HG02571 (cell line): ENCODE measurements at regions not wholly inside any gene's neighbourhood (a gene's known extent, or its start where the extent isn't known, plus 50 kb on each side); places are given as distances from the start of the nearest gene placed in this dataset.

Experiments used
- ATAC-seq: cut with Tn5 transposase; IDR thresholded peaks from one replicate; pipeline ENCODE4 v1.9.1; 2021; ENCODE audit warnings: mild to moderate bottlenecking, moderate library complexity; ENCODE audit not compliant: unreplicated experiment

GRCh38 chr4:166335256-166335938, 462.4 kb downstream of the TLL1 start:
- no peak for ATAC-seq

DNA sequence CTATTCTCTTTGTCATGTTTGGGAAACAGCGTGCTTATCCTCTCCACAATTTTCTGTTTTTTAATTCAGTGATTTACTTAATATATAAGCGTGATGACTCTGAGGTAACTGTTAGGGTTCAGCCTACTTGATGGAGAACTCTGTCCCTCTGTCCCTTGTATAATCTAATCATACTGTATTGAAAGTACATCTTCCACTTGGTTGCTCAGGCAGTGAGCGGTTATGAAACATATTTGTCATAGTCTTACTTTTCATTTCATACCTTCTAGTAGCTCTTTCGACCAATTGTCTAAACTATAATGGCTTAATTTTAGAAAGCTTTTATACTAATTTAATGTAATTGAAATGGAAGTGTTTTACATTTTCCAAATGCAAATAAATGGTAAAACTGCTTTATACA, 469.0 kb downstream of the TLL1 start:
- no peak for ATAC-seq

DNA sequence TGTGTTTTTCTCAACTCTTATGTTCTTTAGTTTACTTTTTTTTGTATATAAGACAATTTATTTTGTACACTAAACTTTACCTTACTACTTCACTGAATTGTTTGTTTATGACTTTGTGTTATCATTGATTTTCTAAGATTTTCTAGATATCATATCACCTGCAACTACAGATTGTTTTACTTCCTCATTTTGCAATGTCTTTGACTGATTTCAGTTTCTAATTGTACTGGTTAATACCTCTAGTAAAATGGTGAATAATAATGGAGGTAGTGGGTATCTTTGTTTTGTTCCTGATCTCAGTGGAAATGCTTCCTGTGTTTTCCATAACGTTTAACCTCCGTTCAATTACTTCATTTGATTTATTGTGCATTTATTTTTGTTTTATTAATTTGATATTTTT, 490.2 kb downstream of the TLL1 start:
- no peak for ATAC-seq

DNA sequence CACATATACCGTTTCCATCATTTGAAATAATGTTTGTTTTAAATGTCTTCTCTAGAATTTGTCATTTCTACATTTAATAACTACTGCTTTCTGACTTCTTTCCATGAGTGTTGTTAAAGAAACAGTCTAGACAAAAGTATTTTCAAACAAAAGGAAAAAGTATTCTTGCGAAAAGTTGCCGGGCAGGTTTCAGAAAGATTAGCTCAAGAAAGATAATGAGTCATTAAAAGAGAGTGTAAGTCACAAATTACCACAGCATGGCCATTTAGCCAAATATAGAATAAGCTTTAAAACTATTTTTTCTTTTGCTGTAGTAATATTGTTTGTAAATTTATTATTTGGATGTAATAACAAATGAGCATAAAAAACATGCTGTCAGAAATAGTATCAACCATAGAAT, 493.0 kb downstream of the TLL1 start:
- no peak for ATAC-seq

- no peak for ATAC-seq
These were observed 504.5 kb downstream of the TLL1 start for GRCh38 chr4:166377578-166377977.

- ATAC-seq = no peak
These were observed 513.7 kb downstream of the TLL1 start for GRCh38 chr4:166386491-166387360.

DNA sequence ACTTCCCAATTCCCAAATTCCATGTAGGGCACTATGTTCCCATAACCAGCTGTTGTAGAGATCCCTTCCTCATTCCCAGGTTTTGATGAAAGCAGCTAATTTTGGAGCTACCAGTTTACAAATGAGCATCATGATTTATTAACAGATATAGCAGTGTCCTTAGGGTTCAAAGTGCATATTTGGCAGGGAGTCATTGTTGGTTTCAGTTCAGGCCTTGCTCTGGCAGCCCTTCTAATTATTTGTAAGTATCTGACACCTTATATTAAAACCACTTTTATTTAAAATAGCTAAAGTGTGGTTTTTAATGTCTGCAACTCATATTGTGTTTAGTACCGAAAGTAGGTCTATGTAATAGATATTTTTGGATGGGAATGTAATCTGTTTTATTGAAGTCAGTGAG, 518.5 kb downstream of the TLL1 start:
- ATAC-seq = no peak

DNA sequence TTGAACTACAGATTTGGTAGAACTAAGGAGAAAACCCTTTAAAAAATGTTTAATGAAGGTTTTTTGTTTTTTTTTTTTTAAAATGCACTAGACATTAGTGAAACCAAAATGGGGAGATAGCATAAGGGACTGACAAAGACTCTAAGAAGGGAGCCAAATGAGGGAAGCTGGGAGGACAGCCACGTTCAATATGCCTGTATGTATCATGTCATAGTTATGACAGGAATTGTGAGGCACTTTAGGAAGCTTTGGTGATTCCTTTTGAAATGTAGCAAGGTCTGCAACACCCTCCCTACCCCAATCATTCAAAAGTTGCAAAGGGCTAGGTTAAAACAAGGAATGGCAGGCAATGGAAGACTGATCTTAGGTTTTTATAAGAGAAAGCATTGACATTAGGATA, 526.0 kb downstream of the TLL1 start:
- ATAC-seq = no peak

DNA sequence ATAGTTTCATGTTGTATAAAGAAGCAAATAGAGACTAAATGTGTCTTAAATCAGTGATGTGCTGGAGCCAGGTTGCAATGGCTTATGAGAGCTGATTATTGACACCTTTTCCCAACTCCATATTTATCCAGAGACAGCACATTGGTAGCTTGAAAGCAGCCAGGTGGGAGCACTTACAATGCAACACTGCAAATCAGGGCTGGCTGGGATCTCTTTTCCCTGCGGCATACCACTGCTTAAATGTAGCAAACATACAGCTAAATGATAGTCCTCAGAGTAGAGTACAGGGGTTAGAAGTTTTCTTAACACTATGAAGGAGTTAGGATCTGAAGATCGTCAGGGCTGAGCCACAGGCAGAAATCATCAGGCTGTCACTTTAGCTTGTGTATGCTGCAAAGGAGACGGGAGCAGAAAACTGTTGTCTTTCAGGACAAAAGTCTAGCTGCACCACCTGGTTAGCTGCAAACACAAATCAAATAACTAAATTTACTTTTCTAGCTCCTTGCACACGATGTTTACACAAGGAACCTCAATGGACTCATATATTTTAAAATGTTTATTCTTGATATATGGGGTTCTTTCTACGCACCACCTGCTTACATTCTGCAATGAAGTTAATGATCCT, 527.3 kb downstream of the TLL1 start:
- ATAC-seq = no peak

DNA sequence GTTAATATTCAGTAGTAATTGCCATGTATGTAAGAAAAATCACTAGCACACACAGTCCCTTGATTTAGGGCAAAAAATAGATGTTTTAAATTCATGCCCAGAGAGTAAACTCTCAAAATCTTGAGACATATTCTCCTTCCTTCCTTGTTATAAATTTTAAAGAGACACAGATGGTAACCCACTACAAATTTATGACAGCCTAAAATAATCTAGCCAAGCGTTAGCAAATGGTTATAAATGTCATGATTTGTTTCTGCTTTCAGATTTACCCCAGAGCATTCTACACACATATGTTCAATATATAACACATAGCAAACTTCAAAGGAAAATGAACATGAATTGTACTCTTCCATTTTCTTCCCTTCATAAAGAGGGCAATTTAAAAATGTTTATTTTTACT, 540.3 kb downstream of the TLL1 start:
- no peak for ATAC-seq

DNA sequence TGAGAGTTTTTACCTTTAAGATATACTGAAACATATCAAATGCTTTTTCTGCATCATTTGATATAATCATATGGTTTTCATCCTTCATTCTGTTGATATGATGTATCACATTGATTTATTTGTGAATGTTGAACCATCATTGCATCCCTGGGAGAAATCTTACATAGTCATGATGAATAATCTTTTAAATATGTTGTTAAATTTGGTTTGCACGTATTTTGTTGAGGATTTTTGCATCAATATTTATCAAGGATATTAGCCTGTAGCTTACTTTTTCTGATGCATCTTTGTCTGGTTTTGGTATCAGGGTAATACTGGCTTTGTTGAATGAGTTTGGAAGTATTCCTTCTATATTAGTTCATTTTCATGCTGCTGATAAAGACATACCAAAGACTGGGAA, 541.4 kb downstream of the TLL1 start:
- no peak for ATAC-seq

DNA sequence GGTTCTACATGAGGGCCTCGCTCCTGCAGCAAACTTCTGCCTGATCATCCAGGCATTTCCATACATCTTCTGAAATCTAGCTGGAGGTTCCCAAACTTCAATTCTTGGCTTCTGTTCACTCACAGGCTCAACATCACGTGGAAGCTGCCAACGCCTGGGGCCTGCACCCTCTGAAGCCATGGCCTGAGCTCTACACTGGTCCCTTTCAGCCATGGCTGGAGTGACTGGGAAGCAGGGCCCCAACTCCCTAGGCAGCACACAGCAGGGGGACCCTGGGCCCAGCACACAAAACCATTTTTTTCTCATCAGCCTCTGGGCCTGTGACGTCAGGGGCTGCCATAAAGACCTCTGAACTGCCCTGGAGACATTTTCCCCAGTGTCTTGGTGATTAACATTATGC, 542.7 kb downstream of the TLL1 start:
- no peak for ATAC-seq

- no peak for ATAC-seq
These were observed 548.6 kb downstream of the TLL1 start for GRCh38 chr4:166421556-166422156.

GRCh38 chr4:166422475-166422874, 549.4 kb downstream of the TLL1 start:
- ATAC-seq = no peak

DNA sequence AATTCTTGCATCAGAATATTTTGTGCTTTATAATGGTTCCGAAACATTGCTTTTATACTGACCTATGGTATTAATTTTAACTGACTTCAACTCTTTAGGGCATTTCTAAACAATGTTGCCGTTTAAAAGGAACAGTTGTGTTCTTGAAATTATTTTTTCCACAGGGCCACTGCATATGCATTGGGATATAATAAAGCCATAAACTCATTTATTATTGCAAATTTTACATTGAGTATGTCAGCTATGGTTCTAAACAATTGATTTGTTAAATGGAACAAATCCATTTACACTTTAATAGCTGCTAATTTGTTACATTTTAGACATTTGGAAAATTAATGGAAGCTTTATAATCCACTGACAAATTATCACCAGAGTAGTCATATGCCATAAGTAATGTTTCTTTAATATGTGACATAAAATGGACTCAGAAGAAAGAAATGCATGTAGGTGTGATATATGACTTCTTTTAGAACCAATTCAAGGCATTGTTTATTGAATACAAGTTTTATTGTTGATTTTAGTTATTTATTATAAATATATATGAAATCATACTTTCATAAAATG, 553.3 kb downstream of the TLL1 start:
- no peak for ATAC-seq

DNA sequence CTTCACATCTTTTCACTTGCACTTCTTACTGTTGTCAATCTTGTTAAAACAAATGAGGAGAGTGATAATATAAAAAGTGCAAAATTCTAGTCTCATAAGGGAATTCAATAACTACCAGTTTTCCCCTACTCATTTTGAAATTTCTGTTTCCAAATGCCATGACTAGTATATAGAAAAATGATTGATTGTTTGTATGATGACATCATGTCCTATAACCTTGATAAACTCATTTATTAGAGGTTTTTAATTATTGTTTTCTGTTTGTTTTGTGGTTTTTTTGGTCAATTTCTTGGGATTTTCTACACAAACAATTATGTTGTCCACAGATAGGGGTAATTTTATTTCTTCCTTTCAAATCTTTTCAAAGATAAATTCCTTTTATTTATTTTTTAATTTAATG, 559.1 kb downstream of the TLL1 start:
- no peak for ATAC-seq

DNA sequence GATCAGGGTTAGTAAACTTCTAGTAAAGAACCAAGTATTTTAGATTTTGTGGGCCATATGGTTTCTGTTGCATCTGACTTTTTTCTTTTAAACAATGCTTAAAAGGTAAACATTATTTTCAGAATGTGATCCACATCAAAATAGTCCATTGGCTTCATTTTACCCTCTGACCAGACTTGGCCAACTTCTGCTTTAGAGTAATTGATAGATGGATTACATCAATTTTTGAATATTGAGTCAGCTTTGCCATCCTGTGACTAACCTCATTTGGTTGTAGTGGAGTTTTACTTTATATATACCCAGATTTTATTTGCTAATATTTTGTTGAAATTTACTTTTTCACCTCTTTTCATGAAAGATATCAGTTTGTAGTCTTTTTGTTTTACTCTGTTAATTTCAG, 559.8 kb downstream of the TLL1 start:
- ATAC-seq = no peak

DNA sequence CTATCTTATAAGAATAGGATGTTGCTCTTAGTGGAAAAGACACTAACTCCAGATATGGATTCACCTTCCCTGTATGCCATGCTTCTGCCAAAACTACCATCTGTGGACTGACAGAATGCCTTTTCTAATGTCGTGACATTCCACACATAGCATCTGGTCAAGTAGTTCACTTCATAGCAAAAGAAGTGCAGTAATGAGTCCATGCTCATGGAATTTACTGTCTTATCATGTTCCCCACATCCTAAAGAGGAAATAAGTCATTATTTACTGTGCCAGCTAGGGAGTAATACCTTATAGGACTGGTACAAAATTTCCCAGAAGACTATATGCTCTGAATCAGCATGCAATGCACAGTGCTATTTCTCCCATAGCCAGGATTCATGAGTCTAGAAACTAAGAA, 562.4 kb downstream of the TLL1 start:
- ATAC-seq = no peak

DNA sequence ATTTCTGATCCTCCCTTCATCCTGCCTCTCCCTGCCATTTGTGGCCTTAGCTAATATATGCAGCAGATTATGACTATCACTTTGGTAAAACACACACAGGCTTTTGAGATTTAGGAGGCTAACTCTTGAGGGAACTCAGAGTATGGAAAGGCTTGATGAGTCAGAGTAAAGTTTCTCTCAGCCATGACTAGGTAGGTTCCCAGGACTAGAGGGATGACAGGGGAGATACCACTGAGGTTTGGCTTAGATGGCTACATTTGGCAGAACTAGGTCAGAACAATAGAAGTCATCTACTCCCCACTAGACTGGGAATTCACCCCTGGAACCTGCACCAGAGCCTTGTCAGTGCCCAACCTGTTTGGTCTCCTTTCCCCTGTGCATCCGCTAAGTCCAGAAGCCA, 585.7 kb downstream of the TLL1 start:
- ATAC-seq = no peak

GRCh38 chr4:166459621-166460020, 586.6 kb downstream of the TLL1 start:
- ATAC-seq = no peak
